Epidermal melanocyte (primary cell): ENCODE measurements at regions not wholly inside any gene's neighbourhood (a gene's known extent, or its start where the extent isn't known, plus 50 kb on each side); places are given as distances from the start of the nearest gene placed in this dataset.

Source experiments
- DNase-seq: peaks from one replicate; pipeline ENCODE4 v3.0.0; 2011; ENCODE audit warnings: low spot score; ENCODE audit not compliant: insufficient read length

DNA sequence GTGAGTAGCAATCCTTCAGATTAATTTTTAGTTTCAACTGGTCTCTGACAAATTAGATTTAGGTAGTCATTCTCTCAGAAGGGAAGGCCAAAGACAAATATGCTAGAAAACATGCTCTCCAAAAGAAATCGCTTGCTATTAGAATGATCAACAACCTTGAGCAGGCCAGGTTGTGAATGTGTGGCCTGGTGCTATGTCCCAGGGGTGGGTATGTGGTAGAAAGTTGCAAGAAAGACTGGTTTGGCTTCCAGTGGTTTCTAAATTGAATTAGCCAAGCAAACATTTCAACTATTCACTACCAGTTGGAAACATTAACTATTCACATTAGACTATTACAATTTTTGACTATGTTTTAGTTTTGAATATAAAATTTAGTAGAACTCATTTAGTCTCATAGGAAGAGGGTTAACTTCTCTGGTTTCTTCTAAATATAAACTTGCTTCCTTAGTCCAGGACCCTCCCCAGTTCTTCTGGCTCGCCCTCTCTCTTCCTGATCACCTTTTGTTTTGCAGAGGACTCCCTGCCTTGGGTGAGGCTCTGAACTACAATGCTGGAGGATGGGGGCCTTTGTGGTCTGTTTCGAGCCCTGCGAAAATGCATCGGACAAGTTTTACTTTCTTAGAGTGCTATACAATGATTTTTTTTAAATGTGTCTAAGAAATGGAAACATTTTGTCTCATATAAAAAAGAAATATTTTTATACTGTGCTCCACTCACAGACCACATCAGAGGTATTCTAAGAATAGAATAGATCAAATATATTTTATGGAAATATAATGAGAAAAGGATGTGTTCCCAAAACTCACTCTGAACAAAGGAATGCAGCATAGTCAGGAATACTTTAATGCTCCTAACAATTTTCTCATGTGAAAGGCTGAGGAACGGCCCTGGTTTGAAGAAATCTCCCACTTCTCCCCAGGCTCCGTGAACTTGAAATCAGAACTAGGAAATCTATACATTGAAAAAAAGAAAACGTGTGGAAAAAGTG lies 375.0 kb upstream of the ZEB2 start:
- DNase-seq: no peak

DNA sequence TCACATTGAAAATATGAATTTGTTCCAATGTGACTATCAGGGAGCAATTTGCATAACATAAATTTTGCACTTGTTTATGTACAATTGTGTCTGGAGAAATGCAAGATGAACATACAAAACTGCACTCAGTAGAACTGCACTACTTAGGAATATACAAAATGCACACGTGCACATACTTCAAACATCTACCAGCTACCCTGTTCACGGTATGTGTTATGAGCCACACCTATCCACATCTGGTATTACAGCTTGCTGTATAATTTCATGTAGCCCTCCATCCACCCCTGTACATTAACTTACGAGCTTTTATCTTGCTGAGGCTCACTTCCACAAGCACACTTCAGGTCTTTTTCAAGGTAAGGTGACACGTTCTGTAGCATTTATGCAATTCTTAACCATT lies 373.5 kb upstream of the ZEB2 start:
- DNase-seq: no peak

- DNase-seq: no peak
Measured at GRCh38 chr2:144890828-144891227, 370.9 kb upstream of the ZEB2 start.

GRCh38 chr2:144889348-144889747 lies 369.4 kb upstream of the ZEB2 start:
- DNase-seq: no peak

DNA sequence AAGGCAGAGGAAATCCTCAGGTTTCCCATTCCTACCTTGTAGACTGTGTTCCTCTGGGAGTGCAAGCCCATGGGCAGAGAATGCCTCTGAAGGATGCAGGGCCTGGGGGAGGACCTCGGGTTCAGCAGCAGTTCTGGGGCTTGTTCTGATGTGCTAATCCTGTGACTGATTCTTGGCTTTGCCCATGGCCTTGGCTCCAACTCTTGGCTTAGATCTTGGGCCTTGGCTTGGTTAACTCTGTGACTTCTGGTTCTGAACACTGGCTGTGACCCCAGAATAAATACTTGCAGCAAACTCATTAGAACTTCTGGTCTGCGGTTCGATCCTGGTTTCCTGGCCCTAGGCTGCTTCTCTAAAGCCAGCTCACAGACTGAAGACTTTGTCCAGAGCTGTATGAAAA lies 366.9 kb upstream of the ZEB2 start:
- DNase-seq: no peak

- no peak for DNase-seq
Measured at GRCh38 chr2:144877893-144878292, 358.0 kb upstream of the ZEB2 start.

- no peak for DNase-seq
Measured at GRCh38 chr2:144876013-144876412, 356.1 kb upstream of the ZEB2 start.

- no peak for DNase-seq
Measured at GRCh38 chr2:144875290-144875969, 355.5 kb upstream of the ZEB2 start.

- DNase-seq: no peak
Measured at GRCh38 chr2:144865670-144866069, 345.8 kb upstream of the ZEB2 start.

DNA sequence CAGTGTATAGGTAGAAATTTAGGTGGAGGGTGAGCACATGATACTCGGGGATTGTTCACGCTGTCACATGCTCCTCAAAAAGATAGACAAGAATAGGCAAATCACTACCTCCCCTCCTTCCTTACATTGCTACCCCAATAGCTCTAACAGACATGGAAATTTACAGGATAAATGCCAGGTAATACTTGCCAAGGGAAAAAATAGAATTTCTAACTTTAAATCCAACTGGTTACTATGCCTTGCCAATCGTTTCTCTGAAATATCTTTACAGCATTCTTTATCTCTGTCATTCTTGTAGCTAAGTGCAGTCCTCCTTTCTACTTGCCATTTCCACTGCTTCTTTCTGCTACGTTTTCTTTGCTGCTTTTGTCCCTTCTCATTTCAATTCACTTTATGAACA lies 339.8 kb upstream of the ZEB2 start:
- no peak for DNase-seq

- DNase-seq: no peak
Measured at GRCh38 chr2:144858211-144858610, 338.3 kb upstream of the ZEB2 start.

DNA sequence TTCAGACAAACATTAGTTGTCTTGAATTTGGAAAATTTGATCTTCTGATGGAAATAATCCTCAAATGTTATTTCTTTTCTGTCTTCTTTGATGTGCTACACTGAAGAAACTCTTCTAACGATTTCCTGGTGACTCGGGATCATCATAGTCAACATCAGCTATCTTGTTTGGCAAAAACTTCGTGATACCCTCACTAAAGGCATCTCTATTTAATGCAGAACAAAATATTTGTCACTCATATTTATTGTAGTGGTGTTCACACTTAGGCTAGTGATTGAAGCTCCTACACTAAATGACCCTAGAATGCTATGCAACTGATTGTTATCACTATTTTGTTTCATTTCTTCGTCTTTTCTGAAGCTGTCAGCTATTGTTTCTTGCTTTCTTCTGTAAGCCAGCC lies 334.7 kb upstream of the ZEB2 start:
- no peak for DNase-seq

GRCh38 chr2:144849612-144850011 lies 329.7 kb upstream of the ZEB2 start:
- DNase-seq: no peak

DNA sequence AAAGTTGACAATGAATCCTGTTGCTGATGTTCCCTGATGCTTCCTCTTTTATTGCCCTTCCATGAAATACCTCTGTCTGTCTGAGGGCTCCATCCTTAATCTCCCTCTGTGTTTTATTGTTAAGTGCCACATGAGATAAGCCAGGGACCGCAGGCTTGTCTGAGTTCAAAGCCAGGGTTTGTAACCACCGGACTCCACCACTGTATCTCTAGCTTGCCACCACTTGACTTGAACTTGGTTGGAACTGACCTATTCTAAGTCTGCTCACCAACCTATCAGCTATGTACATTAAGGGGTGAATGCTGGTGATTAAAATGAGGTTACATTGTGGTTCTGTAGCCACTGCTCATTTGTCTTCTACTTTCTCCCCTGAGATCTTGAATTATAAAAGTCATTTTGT lies 328.5 kb upstream of the ZEB2 start:
- no peak for DNase-seq

GRCh38 chr2:144847347-144848080 lies 327.6 kb upstream of the ZEB2 start:
- DNase-seq: no peak

DNA sequence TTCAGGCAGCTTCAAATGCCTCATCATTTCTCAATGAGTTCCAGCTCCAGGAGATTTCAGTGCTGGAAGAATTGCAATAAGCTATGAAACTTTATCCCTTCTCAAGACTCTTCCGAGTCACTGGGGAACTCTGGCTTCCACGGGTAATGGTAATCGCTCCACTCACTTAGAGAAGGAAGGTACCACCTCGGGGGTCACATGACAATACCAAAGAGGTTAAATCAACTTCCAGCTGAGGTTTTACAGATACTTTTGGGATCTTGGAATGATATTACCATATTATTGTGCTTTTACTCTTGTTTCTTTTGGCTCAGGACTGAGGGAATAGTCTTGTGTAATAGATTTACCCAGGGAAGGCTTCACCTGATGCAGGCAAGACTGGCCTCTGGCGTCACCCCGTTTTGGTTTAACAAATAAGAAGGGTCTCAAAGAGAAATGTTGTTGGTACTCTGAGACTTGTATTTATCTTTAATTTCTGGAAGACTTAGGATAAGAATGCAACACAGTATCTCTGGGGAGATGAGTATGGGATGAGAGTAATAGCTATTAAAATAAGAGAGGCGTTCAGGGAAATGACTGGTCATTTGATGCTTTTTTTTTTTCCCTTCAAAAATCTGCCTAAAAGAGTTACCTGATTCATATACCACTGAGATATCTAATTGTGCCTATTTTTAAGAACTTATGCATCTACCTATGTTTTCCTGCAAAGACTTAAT lies 316.9 kb upstream of the ZEB2 start:
- no peak for DNase-seq

DNA sequence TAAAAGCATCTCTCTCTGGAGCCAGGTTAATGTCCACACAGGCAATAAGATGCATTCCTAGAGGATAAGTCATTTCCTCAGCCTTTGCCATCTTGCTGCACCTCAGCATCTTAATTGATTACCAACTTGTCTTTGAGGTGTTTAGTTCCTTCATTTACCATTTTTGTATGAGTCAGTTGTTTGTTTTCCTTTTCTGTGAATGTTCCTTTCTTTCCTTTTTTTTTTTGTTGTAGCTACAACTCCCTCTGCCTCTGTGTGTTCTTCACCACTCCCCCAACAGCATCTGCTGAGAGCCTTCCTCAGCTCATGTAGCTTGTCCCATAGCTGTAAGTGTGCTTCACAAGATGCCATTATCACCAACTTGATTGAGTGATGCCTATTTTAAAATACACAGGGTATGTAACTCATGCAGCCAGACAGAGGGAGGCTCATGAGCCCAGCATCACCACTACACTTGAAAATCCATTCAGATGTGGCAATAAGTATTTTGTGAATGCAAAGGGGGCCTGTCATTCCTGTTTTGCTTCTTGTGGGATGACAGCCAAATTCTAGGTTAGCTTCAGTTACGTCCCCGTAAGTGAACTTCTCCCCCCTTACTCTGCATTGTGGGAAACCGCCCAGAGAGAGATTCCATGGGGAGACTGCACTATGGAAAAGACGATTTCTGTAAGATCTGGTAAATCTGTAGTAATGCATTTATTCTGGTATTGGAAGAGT lies 315.9 kb upstream of the ZEB2 start:
- no peak for DNase-seq

- no peak for DNase-seq
Measured at GRCh38 chr2:144834998-144835633, 315.2 kb upstream of the ZEB2 start.

- no peak for DNase-seq
Measured at GRCh38 chr2:144834363-144834762, 314.4 kb upstream of the ZEB2 start.

DNA sequence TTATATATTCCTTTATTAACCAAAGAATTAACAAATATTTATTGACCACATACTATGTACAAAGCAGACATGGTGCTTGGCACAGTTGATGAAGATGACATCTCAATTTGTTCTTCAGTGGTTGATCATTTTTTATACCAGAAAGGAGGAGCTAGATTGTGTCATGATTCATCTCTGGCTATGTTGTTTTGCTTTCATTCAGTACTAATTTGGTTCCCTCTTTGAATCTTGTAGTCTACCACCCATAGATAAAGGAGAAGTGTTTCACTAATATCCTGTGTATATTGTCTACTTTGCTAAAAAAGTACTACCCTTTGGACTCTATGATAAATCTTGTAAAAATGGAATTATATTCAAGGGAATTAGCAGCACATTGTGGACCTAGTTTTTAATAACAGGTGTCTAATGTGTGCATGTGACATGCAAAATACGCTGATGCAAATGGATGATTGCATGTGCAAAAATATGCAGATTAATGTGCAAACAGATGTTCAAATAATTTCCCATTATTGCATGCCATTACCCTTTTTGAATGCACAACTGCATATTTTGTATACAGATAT lies 313.2 kb upstream of the ZEB2 start:
- no peak for DNase-seq
